Stimulated activated CD8-positive, alpha-beta memory T cell treated with anti-CD3 and anti-CD28 coated beads, Interleukin-4, amount 100 ng/mL, for 4 hours (primary cell): ENCODE measurements at regions not wholly inside any gene's neighbourhood (a gene's known extent, or its start where the extent isn't known, plus 50 kb on each side); places are given as distances from the start of the nearest gene placed in this dataset.
"Not testable (repeated sequence)": the region's sequence is repeated elsewhere in the genome, so short reads cannot be mapped to it uniquely, and the experiment has no call there.

Source experiments
- DNase-seq, 2 donors: peaks; one replicate each; pipeline ENCODE4 v3.0.0-alpha.2; 2020; ENCODE audit warnings: low read depth in 2 of 2, low spot score in 1 of 2

- no peak for DNase-seq
Measured at GRCh38 chr10:29189256-29189655, 99.6 kb upstream of the LYZL1 start.

GRCh38 chr10:29191674-29192073 lies 97.2 kb upstream of the LYZL1 start:
- DNase-seq, result no peak

- no peak for DNase-seq
Measured at GRCh38 chr10:29199339-29199738, 89.5 kb upstream of the LYZL1 start.

- no peak for DNase-seq
Measured at GRCh38 chr10:29199941-29200679, 88.8 kb upstream of the LYZL1 start.

- DNase-seq, result no peak
Measured at GRCh38 chr10:29202386-29202940, 86.4 kb upstream of the LYZL1 start.

- DNase-seq, result no peak
Measured at GRCh38 chr10:29203432-29203831, 85.4 kb upstream of the LYZL1 start.

GRCh38 chr10:29204070-29204800 lies 84.6 kb upstream of the LYZL1 start:
- no peak for DNase-seq

GRCh38 chr10:29205787-29206186 lies 83.1 kb upstream of the LYZL1 start:
- DNase-seq, result no peak

GRCh38 chr10:29208845-29209244 lies 80.0 kb upstream of the LYZL1 start:
- DNase-seq, result no peak

- DNase-seq, result no peak
Measured at GRCh38 chr10:29209830-29210229, 79.0 kb upstream of the LYZL1 start.

GRCh38 chr10:29210266-29210868 lies 78.5 kb upstream of the LYZL1 start:
- DNase-seq, result no peak

GRCh38 chr10:29212597-29212996 lies 76.3 kb upstream of the LYZL1 start:
- no peak for DNase-seq

- DNase-seq, result no peak
Measured at GRCh38 chr10:29214551-29214950, 74.3 kb upstream of the LYZL1 start.

- no peak for DNase-seq
Measured at GRCh38 chr10:29217292-29217738, 71.6 kb upstream of the LYZL1 start.

GRCh38 chr10:29223326-29223725 lies 65.5 kb upstream of the LYZL1 start:
- no peak for DNase-seq

- DNase-seq, result no peak
Measured at GRCh38 chr10:29224631-29225030, 64.2 kb upstream of the LYZL1 start.

- DNase-seq, result no peak
Measured at GRCh38 chr10:29227201-29227600, 61.7 kb upstream of the LYZL1 start.

GRCh38 chr10:29228562-29228961 lies 60.3 kb upstream of the LYZL1 start:
- DNase-seq, result no peak

GRCh38 chr10:29229258-29229705 lies 59.6 kb upstream of the LYZL1 start:
- no peak for DNase-seq

- DNase-seq, result not testable (repeated sequence)
Measured at GRCh38 chr10:29236910-29237309, 52.0 kb upstream of the LYZL1 start.

- DNase-seq, result no peak
Measured at GRCh38 chr10:29237786-29238185, 51.1 kb upstream of the LYZL1 start.
